ENCODE measurements at regions not wholly inside any gene's neighbourhood (a gene's known extent, or its start where the extent isn't known, plus 50 kb on each side); places are given as distances from the start of the nearest gene placed in this dataset.

DNA sequence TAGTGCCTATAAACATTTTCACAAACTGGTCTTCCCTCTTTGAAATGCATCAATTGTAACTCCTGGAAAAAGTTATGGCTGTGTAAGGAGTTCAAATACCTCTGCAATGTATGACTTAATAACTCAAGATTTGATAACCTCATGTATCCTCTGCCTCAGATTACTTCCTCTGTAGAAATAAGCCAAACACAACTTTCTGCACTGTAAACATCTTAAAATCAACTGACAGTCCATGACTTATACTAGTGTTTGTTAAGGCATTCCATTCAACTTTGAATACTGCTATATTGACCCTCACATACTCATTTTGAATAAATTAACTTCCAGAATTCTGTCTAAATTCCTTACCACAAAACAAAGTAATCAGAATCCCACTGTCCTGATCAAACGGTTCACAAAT is 256.2 kb upstream of the POU5F2 start:
- intact Hi-C loops (cut with micrococcal nuclease; ENCODE audit: unreplicated experiment): no loop called here
- Histone ChIP-seq H3K4me2 (ENCODE audit: low read depth, low read length) (no peak overlapping the region), H3K9me3 (ENCODE audit: low read length) (peaks cover 9% of the 10 kb centered on the region; the same call in 1 of the 2 replicates), H2AFZ (ENCODE audit: low read length) (no peak overlapping the region), H3K27me3 (ENCODE audit: control insufficient read depth in 1 of 2, insufficient read depth in 2 of 2, low read length in 2 of 2) (no peaks in the 10 kb centered on the region), H3K4me1 (ENCODE audit: insufficient read depth, low read length) (no peaks in the 10 kb centered on the region), H3K9ac (ENCODE audit: insufficient read depth, low read depth, low read length) (no peak overlapping the region), H3K4me3 (replicated peaks in 1 of 3; ENCODE audit: insufficient read depth in 1 of 3, low read depth in 2 of 3, low read length in 3 of 3) (no peak overlapping the region), H3K27ac (ENCODE audit: extremely low read length, insufficient read depth, low read length) (no peak overlapping the region), H4K20me1 (ENCODE audit: insufficient read depth, low read length) (no peaks in the 10 kb centered on the region), H3K79me2 (ENCODE audit: insufficient read depth, low read length) (no peaks in the 10 kb centered on the region), H3K36me3 (replicated peaks in 1 of 2; ENCODE audit: control insufficient read depth in 1 of 2, insufficient read depth in 2 of 2, low read length in 2 of 2) (no peaks in the 10 kb centered on the region)
- DNase-seq (ENCODE audit: low spot score) (no peak), ATAC-seq (no peak), FAIRE-seq (no peak)
- no TSS peak for BruUV-seq (replicated peaks)
- in situ Hi-C loops (cut with HindIII; ENCODE audit: extremely low pct_ligation_motif_present, low pct_unique_long_range_greater_than_20kb): no loop called here
- 48% methylated on average over 1 of the region's 1 CpG for WGBS (ENCODE audit: low lambda C conversion rate)
- POLR2A ChIA-PET: no interaction called here
- TF ChIP-seq, protein P1, sequence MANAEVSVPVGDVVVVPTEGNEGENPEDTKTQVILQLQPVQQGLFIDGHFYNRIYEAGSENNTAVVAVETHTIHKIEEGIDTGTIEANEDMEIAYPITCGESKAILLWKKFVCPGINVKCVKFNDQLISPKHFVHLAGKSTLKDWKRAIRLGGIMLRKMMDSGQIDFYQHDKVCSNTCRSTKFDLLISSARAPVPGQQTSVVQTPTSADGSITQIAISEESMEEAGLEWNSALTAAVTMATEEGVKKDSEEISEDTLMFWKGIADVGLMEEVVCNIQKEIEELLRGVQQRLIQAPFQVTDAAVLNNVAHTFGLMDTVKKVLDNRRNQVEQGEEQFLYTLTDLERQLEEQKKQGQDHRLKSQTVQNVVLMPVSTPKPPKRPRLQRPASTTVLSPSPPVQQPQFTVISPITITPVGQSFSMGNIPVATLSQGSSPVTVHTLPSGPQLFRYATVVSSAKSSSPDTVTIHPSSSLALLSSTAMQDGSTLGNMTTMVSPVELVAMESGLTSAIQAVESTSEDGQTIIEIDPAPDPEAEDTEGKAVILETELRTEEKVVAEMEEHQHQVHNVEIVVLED (CRISPR knock-in tag; IDR thresholded peaks at IDR 0.05; ENCODE audit: borderline replicate concordance): no peak
- TF ChIP-seq, protein P2, sequence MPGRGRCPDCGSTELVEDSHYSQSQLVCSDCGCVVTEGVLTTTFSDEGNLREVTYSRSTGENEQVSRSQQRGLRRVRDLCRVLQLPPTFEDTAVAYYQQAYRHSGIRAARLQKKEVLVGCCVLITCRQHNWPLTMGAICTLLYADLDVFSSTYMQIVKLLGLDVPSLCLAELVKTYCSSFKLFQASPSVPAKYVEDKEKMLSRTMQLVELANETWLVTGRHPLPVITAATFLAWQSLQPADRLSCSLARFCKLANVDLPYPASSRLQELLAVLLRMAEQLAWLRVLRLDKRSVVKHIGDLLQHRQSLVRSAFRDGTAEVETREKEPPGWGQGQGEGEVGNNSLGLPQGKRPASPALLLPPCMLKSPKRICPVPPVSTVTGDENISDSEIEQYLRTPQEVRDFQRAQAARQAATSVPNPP (CRISPR knock-in tag; IDR thresholded peaks at IDR 0.05): no peak
- TF ChIP-seq SRSF4 (IDR thresholded peaks at IDR 0.05; ENCODE audit: low read depth, low read length, poor library complexity, severe bottlenecking) (no peak), JUN (CRISPR knock-in tag; IDR thresholded peaks at IDR 0.05) (no peak), ZNF678 (CRISPR knock-in tag; IDR thresholded peaks at IDR 0.05) (no peak), MTF1 (CRISPR knock-in tag; IDR thresholded peaks at IDR 0.05) (no peak), PAWR (CRISPR knock-in tag; IDR thresholded peaks at IDR 0.05; ENCODE audit: borderline replicate concordance) (no peak), SOX6 (IDR thresholded peaks at IDR 0.05) (no peak), SOX6 (CRISPR knock-in tag; IDR thresholded peaks at IDR 0.05) (no peak), ZNF225 (CRISPR knock-in tag; IDR thresholded peaks at IDR 0.05) (no peak), HDAC1 (CRISPR knock-in tag; IDR thresholded peaks at IDR 0.05) (no peak), YY1 (IDR thresholded peaks at IDR 0.05; ENCODE audit: insufficient read depth, insufficient replicate concordance, low read depth, low read length) (no peak), KAT7 (CRISPR knock-in tag; IDR thresholded peaks at IDR 0.05; ENCODE audit: borderline replicate concordance) (no peak), ZFAT (CRISPR knock-in tag; conservative IDR thresholded peaks at IDR 0.05) (no peak)
- TF ChIP-seq, protein P3, sequence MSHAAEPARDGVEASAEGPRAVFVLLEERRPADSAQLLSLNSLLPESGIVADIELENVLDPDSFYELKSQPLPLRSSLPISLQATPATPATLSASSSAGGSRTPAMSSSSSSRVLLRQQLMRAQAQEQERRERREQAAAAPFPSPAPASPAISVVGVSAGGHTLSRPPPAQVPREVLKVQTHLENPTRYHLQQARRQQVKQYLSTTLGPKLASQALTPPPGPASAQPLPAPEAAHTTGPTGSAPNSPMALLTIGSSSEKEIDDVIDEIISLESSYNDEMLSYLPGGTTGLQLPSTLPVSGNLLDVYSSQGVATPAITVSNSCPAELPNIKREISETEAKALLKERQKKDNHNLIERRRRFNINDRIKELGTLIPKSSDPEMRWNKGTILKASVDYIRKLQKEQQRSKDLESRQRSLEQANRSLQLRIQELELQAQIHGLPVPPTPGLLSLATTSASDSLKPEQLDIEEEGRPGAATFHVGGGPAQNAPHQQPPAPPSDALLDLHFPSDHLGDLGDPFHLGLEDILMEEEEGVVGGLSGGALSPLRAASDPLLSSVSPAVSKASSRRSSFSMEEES (CRISPR knock-in tag; IDR thresholded peaks at IDR 0.05): no peak
- CTCF ChIA-PET (ENCODE audit: low intra/inter-chr PET ratio, low total read pairs): no interaction called here

Data from HepG2 (cell line).